H9 (cell line): ENCODE measurements at regions not wholly inside any gene's neighbourhood (a gene's known extent, or its start where the extent isn't known, plus 50 kb on each side); places are given as distances from the start of the nearest gene placed in this dataset.

Source experiments
- DNase-seq: peaks from one replicate; pipeline ENCODE4 v3.0.0-alpha.2; 2017
- H2AFZ ChIP-seq: one replicate; pipeline ENCODE4 v1.6.1; 2013; ENCODE audit warnings: mild to moderate bottlenecking, low read length, control low read depth, moderate library complexity
- H2AK5ac ChIP-seq: 2 replicates; pipeline ENCODE4 v1.6.1; 2013; ENCODE audit warnings: low read length, control low read depth, mixed read lengths; ENCODE audit not compliant: insufficient read length
- H2BK120ac ChIP-seq: one replicate; pipeline ENCODE4 v1.6.1; 2013; ENCODE audit warnings: low read depth, mild to moderate bottlenecking, low read length, control low read depth, inconsistent platforms; ENCODE audit not compliant: poor library complexity, severe bottlenecking
- H2BK12ac ChIP-seq: 2 replicates; pipeline ENCODE4 v1.6.1; 2013; ENCODE audit warnings: low read length, control low read depth, mixed read lengths, low read depth; ENCODE audit not compliant: insufficient read length
- H2BK15ac ChIP-seq: 2 replicates; pipeline ENCODE4 v1.6.1; 2013; ENCODE audit warnings: low read depth, low read length, control low read depth
- H2BK20ac ChIP-seq: one replicate; pipeline ENCODE4 v1.6.1; 2013; ENCODE audit warnings: low read depth, mild to moderate bottlenecking, low read length, control low read depth, inconsistent platforms; ENCODE audit not compliant: poor library complexity, severe bottlenecking
- H2BK5ac ChIP-seq: 2 replicates; pipeline ENCODE4 v1.6.1; 2013; ENCODE audit warnings: low read length, control low read depth, mixed read lengths; ENCODE audit not compliant: insufficient read length
- H3K14ac ChIP-seq: 2 replicates; pipeline ENCODE4 v1.6.1; 2013; ENCODE audit warnings: low read length, control low read depth; ENCODE audit not compliant: insufficient read depth
- H3K18ac ChIP-seq: 2 replicates; pipeline ENCODE4 v1.6.1; 2013; ENCODE audit warnings: low read depth, mild to moderate bottlenecking, mixed read lengths, low read length, control low read depth; ENCODE audit not compliant: insufficient read length
- H3K23ac ChIP-seq: 2 replicates; pipeline ENCODE4 v1.6.1; 2013; ENCODE audit warnings: low read length, control low read depth, mixed read lengths, low read depth; ENCODE audit not compliant: insufficient read length
- H3K23me2 ChIP-seq: 2 replicates; pipeline ENCODE4 v1.6.1; 2013; ENCODE audit warnings: low read depth, mild to moderate bottlenecking, mixed read lengths, low read length, control low read depth; ENCODE audit not compliant: insufficient read length, poor library complexity, severe bottlenecking
- H3K27ac ChIP-seq: 2 replicates; pipeline ENCODE4 v1.5.1; 2013; ENCODE audit warnings: low read length, control low read depth, mixed read lengths, low read depth; ENCODE audit not compliant: insufficient read length
- H3K27me3 ChIP-seq: 2 replicates; pipeline ENCODE4 v1.6.1; 2013; ENCODE audit warnings: low read length, control low read depth, inconsistent platforms; ENCODE audit not compliant: insufficient read depth
- H3K4ac ChIP-seq: 2 replicates; pipeline ENCODE4 v1.6.1; 2013; ENCODE audit warnings: low read depth, mild to moderate bottlenecking, control low read depth, inconsistent platforms, low read length, moderate library complexity
- H3K4me1 ChIP-seq: 2 replicates; pipeline ENCODE4 v1.6.1; 2013; ENCODE audit warnings: low read length, control low read depth, inconsistent platforms; ENCODE audit not compliant: insufficient read depth
- H3K4me2 ChIP-seq: 2 replicates; pipeline ENCODE4 v1.6.1; 2013; ENCODE audit warnings: low read length, control low read depth, mixed read lengths; ENCODE audit not compliant: insufficient read length, insufficient read depth
- H3K56ac ChIP-seq: 2 replicates; pipeline ENCODE4 v1.6.1; 2013; ENCODE audit warnings: low read depth, mild to moderate bottlenecking, mixed read lengths, low read length, control low read depth; ENCODE audit not compliant: insufficient read length
- H3K79me1 ChIP-seq: 2 replicates; pipeline ENCODE4 v1.6.1; 2013; ENCODE audit warnings: low read depth, mild to moderate bottlenecking, moderate library complexity, low read length, control low read depth, inconsistent platforms; ENCODE audit not compliant: insufficient read depth, poor library complexity, severe bottlenecking
- H3K79me2 ChIP-seq: 2 replicates; pipeline ENCODE4 v1.6.1; 2013; ENCODE audit warnings: low read length, control low read depth, inconsistent platforms; ENCODE audit not compliant: insufficient read depth
- H3K9ac ChIP-seq: 2 replicates; pipeline ENCODE4 v1.6.1; 2013; ENCODE audit warnings: low read length, control low read depth, mixed read lengths; ENCODE audit not compliant: insufficient read length; ENCODE audit errors: extremely low read depth
- H3K9me3 ChIP-seq: one replicate; pipeline ENCODE4 v1.6.1; 2013; ENCODE audit warnings: low read depth, low read length, inconsistent platforms; ENCODE audit not compliant: control insufficient read depth
- H3T11ph ChIP-seq: one replicate; pipeline ENCODE4 v1.6.1; 2013; ENCODE audit warnings: mild to moderate bottlenecking, low read length, control low read depth, inconsistent platforms
- H4K20me1 ChIP-seq: one replicate; pipeline ENCODE4 v1.6.1; 2013; ENCODE audit not compliant: control insufficient read depth, insufficient read length, insufficient read depth
- H4K5ac ChIP-seq: 2 replicates; pipeline ENCODE4 v1.6.1; 2013; ENCODE audit warnings: low read depth, mild to moderate bottlenecking, mixed read lengths, low read length, control low read depth; ENCODE audit not compliant: insufficient read length
- H4K8ac ChIP-seq: replicated peaks from 2 replicates; pipeline ENCODE4 v1.6.1; 2013; ENCODE audit warnings: low read length, control low read depth, mixed read lengths, low read depth; ENCODE audit not compliant: insufficient read length
- H4K91ac ChIP-seq: 2 replicates; pipeline ENCODE4 v1.6.1; 2013; ENCODE audit warnings: low read depth, mild to moderate bottlenecking, moderate library complexity, mixed read lengths, low read length, control low read depth; ENCODE audit not compliant: insufficient read length
- H3K27ac Mint-ChIP-seq, 3 experiments: 2 replicates in 2 of 3; 3 replicates in 1 of 3; pipeline ENCODE4 v1.8.0; 2020 to 2021; ENCODE audit warnings: mixed read lengths in 3 of 3, mild to moderate bottlenecking in 1 of 3, moderate library complexity in 1 of 3
- H3K27me3 Mint-ChIP-seq: 2 replicates; pipeline ENCODE4 v1.8.0; 2021; ENCODE audit warnings: low read depth, mild to moderate bottlenecking, moderate library complexity, mixed read lengths
- H3K36me3 Mint-ChIP-seq, 3 experiments: 2 replicates in 2 of 3; 3 replicates in 1 of 3; pipeline ENCODE4 v1.8.0; 2020 to 2021; ENCODE audit warnings: low read depth in 3 of 3, mixed read lengths in 3 of 3; ENCODE audit not compliant: insufficient read depth in 1 of 3
- H3K4me1 Mint-ChIP-seq, 2 experiments: 2 replicates each; pipeline ENCODE4 v1.8.0; 2020; ENCODE audit warnings: mixed read lengths in 2 of 2
- H3K4me3 Mint-ChIP-seq, 2 experiments: 2 replicates in 1 of 2; 3 replicates in 1 of 2; pipeline ENCODE4 v1.8.0; 2020 to 2021; ENCODE audit warnings: mild to moderate bottlenecking in 2 of 2, mixed read lengths in 2 of 2, moderate library complexity in 1 of 2
- H3K9me3 Mint-ChIP-seq, 2 experiments: 2 replicates in 1 of 2; 3 replicates in 1 of 2; pipeline ENCODE4 v1.8.0; 2020; ENCODE audit warnings: mild to moderate bottlenecking in 2 of 2, mixed read lengths in 2 of 2, moderate library complexity in 1 of 2
- CTCF ChIP-seq: fragments of 200-600 bp; sonication (generic); conservative IDR thresholded peaks from 3 replicates; pipeline ENCODE4 v1.8.0; 2021; ENCODE audit warnings: antibody characterized with exemption, mild to moderate bottlenecking
- WGBS: extraction: QIAGEN DNeasy Blood & Tissue Kit; methylation state at CpG from one replicate; pipeline ENCODE4 v1.1.7; 2013; ENCODE audit warnings: missing lambda C conversion rate, low lambda C conversion rate, mixed read lengths; ENCODE audit not compliant: insufficient read length; ENCODE audit errors: extremely low coverage; 5-methylcytosine and 5-hydroxymethylcytosine counted together

GRCh38 chr7:28316489-28316888 is 95.8 kb upstream of the CREB5 start:
- H3K23ac ChIP-seq = no peak overlapping the region
- no peak overlapping the region for H2BK15ac ChIP-seq
- H4K91ac ChIP-seq = no peak overlapping the region
- H3K9me3 ChIP-seq = no peaks in the 10 kb centered on the region
- H2BK12ac ChIP-seq = no peak overlapping the region
- H3K9ac ChIP-seq = no peak overlapping the region
- H3K79me2 ChIP-seq = no peaks in the 10 kb centered on the region
- no peak overlapping the region for H3K14ac ChIP-seq
- H3K4me2 ChIP-seq = no peak overlapping the region
- H3K56ac ChIP-seq = no peak overlapping the region
- Mint-ChIP-seq H3K27ac (no peak overlapping the region), H3K4me1 (peaks cover 10 to 16% of the 10 kb centered on the region in 2 experiments), H3K36me3 (no peaks in the 10 kb centered on the region; a peak in 1 of 7 replicates), H3K9me3 (no peaks in the 10 kb centered on the region), H3K4me3 (no peak overlapping the region), H3K27me3 (peaks cover 7% of the 10 kb centered on the region)
- no peak overlapping the region for H4K8ac ChIP-seq
- no peaks in the 10 kb centered on the region for H3K23me2 ChIP-seq
- no peak overlapping the region for H3K18ac ChIP-seq
- H3K27me3 ChIP-seq = no peaks in the 10 kb centered on the region
- no peak overlapping the region for H3T11ph ChIP-seq
- WGBS = no CpG with 5 or more reads among the region's 3 CpGs
- no peaks in the 10 kb centered on the region for H3K79me1 ChIP-seq
- H3K4me1 ChIP-seq = peaks cover 4% of the 10 kb centered on the region; the same call in 1 of the 2 replicates
- no peak overlapping the region for H4K5ac ChIP-seq
- no peak for TF ChIP-seq CTCF
- H2BK120ac ChIP-seq = no peak overlapping the region
- DNase-seq = no peak
- no peak overlapping the region for H2AK5ac ChIP-seq
- no peak overlapping the region for H2AFZ ChIP-seq
- H3K27ac ChIP-seq = no peak overlapping the region
- no peak overlapping the region for H2BK20ac ChIP-seq
- no peak overlapping the region for H3K4ac ChIP-seq
- H2BK5ac ChIP-seq = no peak overlapping the region
- no peaks in the 10 kb centered on the region for H4K20me1 ChIP-seq
